HG03039 (cell line): ENCODE measurements at regions not wholly inside any gene's neighbourhood (a gene's known extent, or its start where the extent isn't known, plus 50 kb on each side); places are given as distances from the start of the nearest gene placed in this dataset.

Source experiments
- ATAC-seq: cut with Tn5 transposase; IDR thresholded peaks from one replicate; pipeline ENCODE4 v1.9.1; 2021; ENCODE audit warnings: mild to moderate bottlenecking, moderate library complexity; ENCODE audit not compliant: unreplicated experiment

GRCh38 chr16:85162478-85163277 lies 50.4 kb upstream of the CIBAR2 start:
- no peak for ATAC-seq

- no peak for ATAC-seq
These were observed 51.2 kb upstream of the CIBAR2 start for GRCh38 chr16:85163278-85164112.

- ATAC-seq: no peak
These were observed 52.2 kb upstream of the CIBAR2 start for GRCh38 chr16:85164431-85164830.

GRCh38 chr16:85164838-85165516 lies 52.7 kb upstream of the CIBAR2 start:
- no peak for ATAC-seq

GRCh38 chr16:85165781-85166180 lies 53.5 kb upstream of the CIBAR2 start:
- ATAC-seq: no peak

GRCh38 chr16:85166281-85166680 lies 54.0 kb upstream of the CIBAR2 start:
- ATAC-seq: no peak

GRCh38 chr16:85166699-85167588 lies 54.7 kb upstream of the CIBAR2 start:
- ATAC-seq: no peak

GRCh38 chr16:85167589-85168537 lies 55.6 kb upstream of the CIBAR2 start:
- no peak for ATAC-seq

- no peak for ATAC-seq
These were observed 56.5 kb upstream of the CIBAR2 start for GRCh38 chr16:85168732-85169256.

GRCh38 chr16:85169333-85170065 lies 57.2 kb upstream of the CIBAR2 start:
- no peak for ATAC-seq

- no peak for ATAC-seq
These were observed 57.8 kb upstream of the CIBAR2 start for GRCh38 chr16:85170066-85170491.

- no peak for ATAC-seq
These were observed 58.3 kb upstream of the CIBAR2 start for GRCh38 chr16:85170590-85171003.

- no peak for ATAC-seq
These were observed 58.9 kb upstream of the CIBAR2 start for GRCh38 chr16:85171004-85171758.

GRCh38 chr16:85171759-85172454 lies 59.6 kb upstream of the CIBAR2 start:
- ATAC-seq: no peak

GRCh38 chr16:85172455-85173145 lies 60.3 kb upstream of the CIBAR2 start:
- no peak for ATAC-seq

- no peak for ATAC-seq
These were observed 61.1 kb upstream of the CIBAR2 start for GRCh38 chr16:85173146-85173980.
